ENCODE measurements at regions not wholly inside any gene's neighbourhood (a gene's known extent, or its start where the extent isn't known, plus 50 kb on each side); places are given as distances from the start of the nearest gene placed in this dataset.

DNA sequence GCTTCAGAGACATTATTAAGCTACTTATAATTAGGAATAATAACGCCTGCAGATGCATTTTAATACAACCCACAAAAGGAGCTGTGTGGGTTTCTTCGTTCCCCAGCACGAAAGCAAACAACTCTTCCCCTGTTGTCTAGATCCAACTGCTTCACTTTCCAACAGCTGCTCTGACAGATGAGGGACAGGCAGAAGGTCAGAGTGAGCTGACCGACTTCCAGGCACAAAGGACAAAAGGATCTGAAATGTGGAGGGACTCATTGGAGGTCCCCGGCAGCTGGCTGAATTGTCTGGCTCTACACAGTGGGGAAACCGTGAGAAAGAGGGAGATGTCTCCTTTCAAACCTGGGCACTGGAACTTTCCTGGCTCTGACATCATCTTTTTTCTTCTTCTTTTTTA is 79.1 kb upstream of the ALDH1B1 start:
- intact Hi-C loops (cut with DNase I), result no loop called here
- no peak for FAIRE-seq
- H3K27me3 ChIP-seq (ENCODE audit: control insufficient read depth, insufficient read depth, low read length), result no peaks in the 10 kb centered on the region
- peaks cover 0 to 17% (median 14%) of the 10 kb centered on the region in 3 donors for H3K4me1 ChIP-seq (ENCODE audit: control insufficient read depth in 2 of 3, insufficient read depth in 2 of 3, low read depth in 1 of 3, low read length in 3 of 3)
- H3K27ac ChIP-seq (ENCODE audit: low read depth in 2 of 2, low read length in 2 of 2), result no peak overlapping the region
- H3K9ac ChIP-seq (ENCODE audit: low read length in 3 of 3), result no peak overlapping the region
- no peaks in the 10 kb centered on the region for H3K36me3 ChIP-seq (ENCODE audit: control insufficient read depth in 2 of 3, insufficient read depth in 3 of 3, low read length in 3 of 3)
- DNase-seq, result no peak
- H3K9me3 ChIP-seq (ENCODE audit: control insufficient read depth in 2 of 3, insufficient read depth in 1 of 3, low read length in 3 of 3), result no peaks in the 10 kb centered on the region
- TF ChIP-seq, protein P1, sequence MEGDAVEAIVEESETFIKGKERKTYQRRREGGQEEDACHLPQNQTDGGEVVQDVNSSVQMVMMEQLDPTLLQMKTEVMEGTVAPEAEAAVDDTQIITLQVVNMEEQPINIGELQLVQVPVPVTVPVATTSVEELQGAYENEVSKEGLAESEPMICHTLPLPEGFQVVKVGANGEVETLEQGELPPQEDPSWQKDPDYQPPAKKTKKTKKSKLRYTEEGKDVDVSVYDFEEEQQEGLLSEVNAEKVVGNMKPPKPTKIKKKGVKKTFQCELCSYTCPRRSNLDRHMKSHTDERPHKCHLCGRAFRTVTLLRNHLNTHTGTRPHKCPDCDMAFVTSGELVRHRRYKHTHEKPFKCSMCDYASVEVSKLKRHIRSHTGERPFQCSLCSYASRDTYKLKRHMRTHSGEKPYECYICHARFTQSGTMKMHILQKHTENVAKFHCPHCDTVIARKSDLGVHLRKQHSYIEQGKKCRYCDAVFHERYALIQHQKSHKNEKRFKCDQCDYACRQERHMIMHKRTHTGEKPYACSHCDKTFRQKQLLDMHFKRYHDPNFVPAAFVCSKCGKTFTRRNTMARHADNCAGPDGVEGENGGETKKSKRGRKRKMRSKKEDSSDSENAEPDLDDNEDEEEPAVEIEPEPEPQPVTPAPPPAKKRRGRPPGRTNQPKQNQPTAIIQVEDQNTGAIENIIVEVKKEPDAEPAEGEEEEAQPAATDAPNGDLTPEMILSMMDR (IDR thresholded peaks at IDR 0.05; ENCODE audit: borderline replicate concordance, extremely low read depth, insufficient read depth), result no peak
- no peak overlapping the region for H3K4me3 ChIP-seq (ENCODE audit: low read length in 3 of 3)

DNA sequence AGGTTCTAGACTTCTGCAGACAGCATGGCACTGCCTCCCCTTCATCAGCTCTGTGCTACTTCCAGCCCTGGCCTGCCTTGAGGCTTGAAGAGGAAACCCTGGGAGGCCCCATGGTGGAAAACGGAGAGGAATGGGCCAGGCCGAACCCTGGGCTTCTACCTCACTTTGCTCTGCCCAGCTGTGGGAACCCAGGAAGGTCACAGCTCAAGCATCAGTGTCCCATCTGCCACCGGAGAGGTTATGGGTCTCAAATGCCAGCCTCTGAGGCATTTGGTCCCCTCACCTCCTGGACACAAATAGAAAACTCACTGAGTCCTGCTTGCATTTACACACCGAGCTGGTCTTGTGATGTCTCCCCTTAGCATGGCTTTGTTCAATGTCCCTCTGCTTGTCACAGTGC is 80.1 kb upstream of the ALDH1B1 start:
- TF ChIP-seq, protein P1 (IDR thresholded peaks at IDR 0.05; ENCODE audit: borderline replicate concordance, extremely low read depth, insufficient read depth), result no peak
- H3K27me3 ChIP-seq (ENCODE audit: control insufficient read depth, insufficient read depth, low read length), result no peaks in the 10 kb centered on the region
- intact Hi-C loops (cut with DNase I), result no loop called here
- no peak overlapping the region for H3K9ac ChIP-seq (ENCODE audit: low read length in 3 of 3)
- no peak overlapping the region for H3K4me3 ChIP-seq (ENCODE audit: low read length in 3 of 3)
- H3K4me1 ChIP-seq (ENCODE audit: control insufficient read depth in 2 of 3, insufficient read depth in 2 of 3, low read depth in 1 of 3, low read length in 3 of 3), result peaks cover 0 to 12% (median 11%) of the 10 kb centered on the region in 3 donors
- no peaks in the 10 kb centered on the region for H3K36me3 ChIP-seq (ENCODE audit: control insufficient read depth in 2 of 3, insufficient read depth in 3 of 3, low read length in 3 of 3)
- FAIRE-seq (no peak), DNase-seq (no peak)
- H3K9me3 ChIP-seq (ENCODE audit: control insufficient read depth in 2 of 3, insufficient read depth in 1 of 3, low read length in 3 of 3), result no peaks in the 10 kb centered on the region
- H3K27ac ChIP-seq (ENCODE audit: low read depth in 2 of 2, low read length in 2 of 2), result peak overlapping the region in 1 of 2 donors; percentile 7

DNA sequence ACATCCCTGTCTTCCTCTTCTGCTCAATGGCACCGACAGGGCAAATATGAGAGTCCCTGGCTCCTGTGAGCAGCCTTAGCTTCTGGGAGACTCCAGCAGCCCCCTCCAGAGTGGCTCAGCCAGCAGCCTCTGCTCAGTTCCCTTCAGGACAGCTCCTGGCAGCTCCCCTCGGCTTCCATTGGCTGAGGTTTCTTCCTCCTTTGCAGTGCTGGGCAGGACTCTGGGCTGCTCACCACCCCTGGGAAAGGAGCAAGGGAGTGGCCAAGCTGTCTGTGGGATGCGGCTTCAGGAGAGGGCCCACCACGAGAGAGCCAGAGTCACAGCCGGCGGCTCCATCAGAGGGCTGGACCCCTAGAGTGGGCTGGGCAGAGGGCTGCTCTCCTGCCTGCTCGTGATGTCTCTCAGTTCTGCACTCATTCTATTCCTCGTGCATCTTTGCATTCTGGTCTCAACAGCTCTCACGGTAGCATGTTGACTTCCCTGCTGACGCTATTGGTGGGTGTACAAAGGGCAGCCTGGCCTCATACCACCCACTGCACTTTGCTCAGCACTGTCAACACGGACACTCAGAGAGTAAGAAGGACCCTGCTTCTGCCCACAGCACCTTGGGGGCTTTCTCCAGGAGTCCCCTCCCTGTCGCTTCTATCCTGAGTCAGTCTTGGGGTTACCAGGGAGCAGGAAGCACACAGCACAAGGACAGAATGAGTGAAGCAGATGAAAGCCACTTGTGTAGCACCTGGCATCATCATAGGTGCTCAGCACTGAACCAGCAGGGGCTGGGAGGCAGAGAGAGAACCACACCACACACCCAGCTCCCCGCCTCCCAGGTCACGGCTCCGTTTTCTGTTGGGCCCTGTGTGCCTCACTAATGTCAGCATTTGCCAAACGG is 80.9 kb upstream of the ALDH1B1 start:
- Histone ChIP-seq H3K36me3 (ENCODE audit: control insufficient read depth in 2 of 3, insufficient read depth in 3 of 3, low read length in 3 of 3) (no peaks in the 10 kb centered on the region), H3K9ac (ENCODE audit: low read length in 3 of 3) (peak overlapping the region in 1 of 3 donors; percentile 43), H3K27ac (ENCODE audit: low read depth in 2 of 2, low read length in 2 of 2) (peak overlapping the region; percentile 18 to 66), H3K9me3 (ENCODE audit: control insufficient read depth in 2 of 3, insufficient read depth in 1 of 3, low read length in 3 of 3) (no peaks in the 10 kb centered on the region), H3K27me3 (ENCODE audit: control insufficient read depth, insufficient read depth, low read length) (no peaks in the 10 kb centered on the region), H3K4me1 (ENCODE audit: control insufficient read depth in 2 of 3, insufficient read depth in 2 of 3, low read depth in 1 of 3, low read length in 3 of 3) (peaks cover 0 to 12% (median 8%) of the 10 kb centered on the region in 3 donors), H3K4me3 (ENCODE audit: low read length in 3 of 3) (peak overlapping the region in 1 of 3 donors; percentile 44)
- TF ChIP-seq, protein P1 (IDR thresholded peaks at IDR 0.05; ENCODE audit: borderline replicate concordance, extremely low read depth, insufficient read depth), result no peak
- peak in 4 of 5 donors; percentile 64 to 75 (median 66) for DNase-seq
- intact Hi-C loops (cut with DNase I), result no loop called here
- FAIRE-seq, result no peak
